CD4-positive, alpha-beta T cell treated with Interleukin-4 for 1 hour (primary cell): ENCODE measurements at regions not wholly inside any gene's neighbourhood (a gene's known extent, or its start where the extent isn't known, plus 50 kb on each side); places are given as distances from the start of the nearest gene placed in this dataset.

ENCODE experiments used
- DNase-seq, 2 donors: peaks; one replicate each; pipeline ENCODE4 v3.0.0-alpha.2; 2020 to 2022

- no peak for DNase-seq
These were observed 317.6 kb downstream of the EIPR1 start for GRCh38 chr2:3060049-3060448.

- DNase-seq, result no peak
These were observed 318.3 kb downstream of the EIPR1 start for GRCh38 chr2:3059141-3059925.

GRCh38 chr2:3054066-3054465 lies 323.6 kb downstream of the EIPR1 start:
- no peak for DNase-seq

- DNase-seq, result no peak
These were observed 326.4 kb downstream of the EIPR1 start for GRCh38 chr2:3051266-3051665.

GRCh38 chr2:3046170-3046865 lies 331.3 kb downstream of the EIPR1 start:
- DNase-seq, result no peak

- no peak for DNase-seq
These were observed 332.2 kb downstream of the EIPR1 start for GRCh38 chr2:3045318-3045921.

- DNase-seq, result no peak
These were observed 332.9 kb downstream of the EIPR1 start for GRCh38 chr2:3044587-3045317.

GRCh38 chr2:3043726-3044125 lies 333.9 kb downstream of the EIPR1 start:
- no peak for DNase-seq

GRCh38 chr2:3042601-3043585 lies 334.7 kb downstream of the EIPR1 start:
- DNase-seq, result no peak

- no peak for DNase-seq
These were observed 335.6 kb downstream of the EIPR1 start for GRCh38 chr2:3041841-3042600.

- no peak for DNase-seq
These were observed 336.4 kb downstream of the EIPR1 start for GRCh38 chr2:3041246-3041645.

- DNase-seq, result no peak
These were observed 337.0 kb downstream of the EIPR1 start for GRCh38 chr2:3040496-3041140.

- DNase-seq, result no peak
These were observed 337.6 kb downstream of the EIPR1 start for GRCh38 chr2:3040066-3040428.

GRCh38 chr2:3039188-3040065 lies 338.2 kb downstream of the EIPR1 start:
- no peak for DNase-seq

GRCh38 chr2:3038636-3039035 lies 339.0 kb downstream of the EIPR1 start:
- no peak for DNase-seq

GRCh38 chr2:3037196-3038194 lies 340.1 kb downstream of the EIPR1 start:
- DNase-seq, result no peak

- DNase-seq, result no peak
These were observed 341.0 kb downstream of the EIPR1 start for GRCh38 chr2:3036432-3037125.
